MCF 10A (cell line): ENCODE measurements at regions not wholly inside any gene's neighbourhood (a gene's known extent, or its start where the extent isn't known, plus 50 kb on each side); places are given as distances from the start of the nearest gene placed in this dataset.

Source experiments
- BruUV-seq: library from RNA; stranded (reverse); fragments of 400-500 nt; replicated peaks from 2 replicates; lab custom pipeline; 2021; lab: Mats Ljungman, UMichigan
- CTCF ChIA-PET: fragments of 300-600 bp; sonication (Branson Sonifier 250); formaldehyde crosslinking; extraction: SDS; loops from one replicate; lab custom pipeline; 2021; ENCODE audit warnings: antibody characterized with exemption, inconsistent platforms; lab: Yijun Ruan, JAX
- POLR2A ChIA-PET: fragments of 300-600, 350-650 bp; sonication (Branson Sonifier 250); formaldehyde crosslinking; extraction: SDS; loops from one replicate; lab custom pipeline; 2020; ENCODE audit warnings: antibody characterized with exemption, inconsistent platforms; lab: Yijun Ruan, JAX
- DNase-seq: peaks from one replicate; pipeline ENCODE4 v3.0.0-alpha.2; 2018; ENCODE audit not compliant: unreplicated experiment
- H3K27ac Mint-ChIP-seq: one replicate; pipeline ENCODE4 v1.8.0; 2022; ENCODE audit warnings: mild to moderate bottlenecking, low read depth, mixed read lengths; ENCODE audit not compliant: unreplicated experiment
- H3K27me3 Mint-ChIP-seq: one replicate; pipeline ENCODE4 v1.8.0; 2022; ENCODE audit warnings: mixed read lengths; ENCODE audit not compliant: insufficient read depth, unreplicated experiment
- H3K36me3 Mint-ChIP-seq: one replicate; pipeline ENCODE4 v1.8.0; 2022; ENCODE audit warnings: mild to moderate bottlenecking, moderate library complexity, mixed read lengths; ENCODE audit not compliant: insufficient read depth, unreplicated experiment
- H3K4me1 Mint-ChIP-seq: one replicate; pipeline ENCODE4 v1.8.0; 2022; ENCODE audit warnings: mixed read lengths; ENCODE audit not compliant: insufficient read depth, unreplicated experiment
- H3K4me3 Mint-ChIP-seq: one replicate; pipeline ENCODE4 v1.8.0; 2022; ENCODE audit warnings: mild to moderate bottlenecking, moderate library complexity, mixed read lengths; ENCODE audit not compliant: unreplicated experiment
- H3K9me3 Mint-ChIP-seq: one replicate; pipeline ENCODE4 v1.8.0; 2022; ENCODE audit warnings: mixed read lengths; ENCODE audit not compliant: unreplicated experiment
- CTCF ChIP-seq: fragments of 200-600 bp; IDR thresholded peaks from one replicate; pipeline ENCODE4 v1.8.0; 2022; ENCODE audit warnings: antibody characterized with exemption, mild to moderate bottlenecking; ENCODE audit not compliant: unreplicated experiment
- intact Hi-C: fragments of 100-400 bp; cut with micrococcal nuclease; formaldehyde crosslinking; loops from 2 replicates; pipeline ENCODE4 v1.14.1; 2022

GRCh38 chr5:3377831-3378230, 217.8 kb upstream of the IRX1 start:
- intact Hi-C loops = no loop called here
- POLR2A ChIA-PET = no interaction called here
- CTCF ChIA-PET = no interaction called here
- DNase-seq = no peak
- BruUV-seq = no TSS peak
- Mint-ChIP-seq H3K4me3 (no peak overlapping the region), H3K4me1 (no peaks in the 10 kb centered on the region), H3K9me3 (no peaks in the 10 kb centered on the region), H3K27me3 (no peaks in the 10 kb centered on the region), H3K27ac (no peak overlapping the region), H3K36me3 (no peaks in the 10 kb centered on the region)
- no peak for TF ChIP-seq CTCF

- no TSS peak for BruUV-seq
- CTCF ChIA-PET = no interaction called here
- no peak for TF ChIP-seq CTCF
- Mint-ChIP-seq H3K36me3 (no peaks in the 10 kb centered on the region), H3K9me3 (peaks cover 5% of the 10 kb centered on the region), H3K27ac (no peak overlapping the region), H3K27me3 (no peaks in the 10 kb centered on the region), H3K4me3 (no peak overlapping the region), H3K4me1 (no peaks in the 10 kb centered on the region)
- no peak for DNase-seq
- POLR2A ChIA-PET = interaction anchor here (0.7 kb wide), 2 partner anchors 9 to 465 kb away, joined by 3 read pairs; no protein-coding TSS in a partner anchor
- intact Hi-C loops = no loop called here
Observed at GRCh38 chr5:3377176-3377575, 218.5 kb upstream of the IRX1 start.

GRCh38 chr5:3376611-3377010, 219.0 kb upstream of the IRX1 start:
- Mint-ChIP-seq H3K27ac (no peak overlapping the region), H3K36me3 (no peaks in the 10 kb centered on the region), H3K4me1 (no peaks in the 10 kb centered on the region), H3K27me3 (no peaks in the 10 kb centered on the region), H3K4me3 (no peak overlapping the region), H3K9me3 (peaks cover 9% of the 10 kb centered on the region)
- no TSS peak for BruUV-seq
- intact Hi-C loops = no loop called here
- ChIA-PET POLR2A (interaction anchor here (0.7 kb wide), 2 partner anchors 9 to 465 kb away, joined by 3 read pairs; no protein-coding TSS in a partner anchor), CTCF (no interaction called here)
- no peak for TF ChIP-seq CTCF
- DNase-seq = no peak

GRCh38 chr5:3375586-3376311, 219.9 kb upstream of the IRX1 start:
- DNase-seq = no peak
- intact Hi-C loops = no loop called here
- Mint-ChIP-seq H3K36me3 (no peaks in the 10 kb centered on the region), H3K27me3 (no peaks in the 10 kb centered on the region), H3K4me3 (no peak overlapping the region), H3K27ac (no peak overlapping the region), H3K4me1 (no peaks in the 10 kb centered on the region), H3K9me3 (peaks cover 9% of the 10 kb centered on the region)
- POLR2A ChIA-PET = no interaction called here
- CTCF ChIA-PET = no interaction called here
- no TSS peak for BruUV-seq
- no peak for TF ChIP-seq CTCF
